ENCODE measurements at regions not wholly inside any gene's neighbourhood (a gene's known extent, or its start where the extent isn't known, plus 50 kb on each side); places are given as distances from the start of the nearest gene placed in this dataset.

DNA sequence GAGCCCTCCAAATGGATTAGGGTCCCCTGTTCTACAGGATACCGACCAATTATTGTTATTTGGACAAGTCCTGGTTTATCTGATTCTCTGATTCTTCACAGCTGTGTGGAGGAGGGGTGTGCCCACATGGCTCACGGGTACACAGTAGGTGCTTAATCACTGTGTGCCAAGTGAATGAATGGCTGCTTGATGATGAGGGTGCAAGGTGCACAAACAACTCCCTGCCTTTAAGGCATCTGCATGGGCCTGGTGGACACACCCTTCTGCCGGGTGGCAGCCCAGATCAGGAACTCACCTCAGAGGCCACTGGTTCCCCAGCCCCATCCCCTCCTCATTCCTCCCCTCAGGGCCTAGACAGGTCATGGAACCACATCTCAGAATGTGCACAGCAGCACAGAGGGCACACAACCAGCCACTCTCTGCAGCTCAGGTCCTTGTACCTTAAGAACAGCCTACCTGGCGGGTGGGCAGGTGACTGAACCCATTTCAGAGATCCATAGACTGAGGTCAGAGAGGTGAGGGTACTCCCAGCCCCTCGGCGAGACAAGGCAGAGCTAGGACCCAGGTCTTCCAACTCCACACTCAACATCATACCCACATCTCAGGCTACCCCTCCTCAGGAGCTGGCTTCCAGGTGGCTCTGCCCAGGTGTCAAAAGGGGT lies 50.3 kb downstream of the SHANK2 start:
- TF ChIP-seq, protein P1, sequence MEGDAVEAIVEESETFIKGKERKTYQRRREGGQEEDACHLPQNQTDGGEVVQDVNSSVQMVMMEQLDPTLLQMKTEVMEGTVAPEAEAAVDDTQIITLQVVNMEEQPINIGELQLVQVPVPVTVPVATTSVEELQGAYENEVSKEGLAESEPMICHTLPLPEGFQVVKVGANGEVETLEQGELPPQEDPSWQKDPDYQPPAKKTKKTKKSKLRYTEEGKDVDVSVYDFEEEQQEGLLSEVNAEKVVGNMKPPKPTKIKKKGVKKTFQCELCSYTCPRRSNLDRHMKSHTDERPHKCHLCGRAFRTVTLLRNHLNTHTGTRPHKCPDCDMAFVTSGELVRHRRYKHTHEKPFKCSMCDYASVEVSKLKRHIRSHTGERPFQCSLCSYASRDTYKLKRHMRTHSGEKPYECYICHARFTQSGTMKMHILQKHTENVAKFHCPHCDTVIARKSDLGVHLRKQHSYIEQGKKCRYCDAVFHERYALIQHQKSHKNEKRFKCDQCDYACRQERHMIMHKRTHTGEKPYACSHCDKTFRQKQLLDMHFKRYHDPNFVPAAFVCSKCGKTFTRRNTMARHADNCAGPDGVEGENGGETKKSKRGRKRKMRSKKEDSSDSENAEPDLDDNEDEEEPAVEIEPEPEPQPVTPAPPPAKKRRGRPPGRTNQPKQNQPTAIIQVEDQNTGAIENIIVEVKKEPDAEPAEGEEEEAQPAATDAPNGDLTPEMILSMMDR (IDR thresholded peaks at IDR 0.05; ENCODE audit: insufficient read depth, missing control alignments), result no peak
- FAIRE-seq (no peak), DNase-seq (ENCODE audit: insufficient read length, low spot score) (no peak)

DNA sequence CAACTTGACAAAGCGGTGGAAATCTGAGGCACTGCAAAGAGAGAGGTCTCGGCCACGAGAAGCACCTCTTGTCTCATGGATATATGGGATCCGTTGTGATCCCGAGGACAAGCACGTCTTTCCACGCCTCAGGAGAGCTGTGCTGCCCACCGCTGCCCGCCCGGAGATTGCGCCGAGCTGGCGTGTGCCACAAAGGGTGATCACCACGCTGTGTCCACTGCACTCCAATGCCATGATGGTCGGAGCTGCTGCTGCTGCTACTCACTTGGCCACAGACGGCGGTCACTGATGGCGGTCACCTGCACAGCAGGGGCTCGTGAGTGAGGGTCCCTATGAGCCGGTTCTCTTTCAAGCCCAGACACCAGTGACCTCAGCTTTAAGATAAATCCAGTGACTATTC lies 51.1 kb downstream of the SHANK2 start:
- TF ChIP-seq, protein P1 (IDR thresholded peaks at IDR 0.05; ENCODE audit: insufficient read depth, missing control alignments), result no peak
- FAIRE-seq, result no peak

DNA sequence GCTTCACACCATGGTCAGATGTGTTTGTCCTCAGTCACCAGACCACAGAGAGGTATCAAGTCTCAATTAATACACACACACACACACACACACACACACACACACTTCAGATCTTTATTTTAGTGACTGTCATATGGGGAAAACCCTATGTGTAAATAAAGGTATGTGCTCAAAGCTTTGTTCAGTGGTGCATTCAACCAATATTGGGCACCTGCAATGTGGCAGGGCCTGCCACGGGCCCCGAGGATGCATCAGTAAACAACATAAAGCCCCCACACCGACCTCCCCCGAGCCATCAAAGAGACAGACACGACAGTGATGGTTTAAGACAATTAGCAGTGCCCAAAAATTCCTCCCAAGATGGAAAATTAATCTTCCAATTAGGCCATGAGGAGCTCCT lies 51.6 kb downstream of the SHANK2 start:
- no peak for DNase-seq (ENCODE audit: insufficient read length, low spot score)
- TF ChIP-seq, protein P1 (IDR thresholded peaks at IDR 0.05; ENCODE audit: insufficient read depth, missing control alignments), result no peak
- no peak for FAIRE-seq

More for the DNA sequence above, 51.1 kb downstream of the SHANK2 start:
- DNase-seq (ENCODE audit: insufficient read length, low spot score), result no peak

DNA sequence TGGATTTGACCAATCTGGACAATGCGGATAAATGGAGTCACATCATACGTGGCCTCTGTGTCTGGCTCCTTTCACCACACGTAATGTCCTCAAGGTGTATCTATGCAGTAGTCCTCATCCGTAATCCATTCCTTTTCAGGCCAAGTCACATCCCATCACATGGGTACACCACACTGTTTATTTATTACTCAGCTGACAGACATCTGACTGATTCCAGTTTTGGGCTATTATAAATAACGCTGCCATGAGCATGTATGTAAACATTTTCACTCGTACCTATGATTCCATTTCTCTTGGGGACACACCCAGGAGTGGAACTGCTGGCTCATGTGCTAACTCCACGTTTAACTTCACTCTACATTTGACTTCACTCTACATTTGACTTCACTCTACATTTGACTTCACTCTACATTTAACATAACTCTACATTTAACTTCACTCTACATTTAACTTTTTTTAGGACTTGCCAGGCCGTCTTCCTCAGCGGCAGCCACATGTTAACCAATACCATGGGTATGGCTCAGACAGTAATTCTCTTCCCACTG lies 52.1 kb downstream of the SHANK2 start:
- DNase-seq (ENCODE audit: insufficient read length, low spot score) (no peak), FAIRE-seq (no peak)
- TF ChIP-seq, protein P1 (IDR thresholded peaks at IDR 0.05; ENCODE audit: insufficient read depth, missing control alignments), result no peak

DNA sequence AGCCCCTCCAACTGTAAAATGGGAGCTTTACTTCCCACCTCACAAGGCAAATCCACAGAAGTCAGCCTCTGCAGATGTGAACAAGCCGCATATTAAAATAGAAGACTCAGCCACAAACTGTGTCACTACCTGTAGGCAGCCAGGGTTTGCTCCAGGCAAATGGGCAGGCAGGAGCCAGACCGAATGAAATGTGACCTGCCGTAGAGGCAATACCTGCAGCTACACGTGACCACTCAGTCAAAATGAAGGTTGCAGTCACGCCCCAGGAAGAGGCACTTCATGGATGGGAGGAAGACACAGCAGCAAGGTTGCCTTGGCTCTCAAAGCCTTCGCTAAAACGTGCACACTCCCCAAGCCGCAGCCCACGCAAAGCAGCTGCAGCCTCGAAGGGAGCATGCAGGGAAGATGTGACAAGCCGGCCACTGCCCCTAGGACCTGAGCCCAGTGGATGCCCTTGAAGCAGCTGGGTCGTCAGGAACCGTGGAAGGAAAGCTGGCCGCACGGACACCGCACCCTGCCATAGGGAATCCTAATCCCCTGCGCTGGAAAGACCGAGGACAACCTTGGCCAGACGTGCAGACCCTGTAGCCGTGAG lies 53.1 kb downstream of the SHANK2 start:
- TF ChIP-seq, protein P1 (IDR thresholded peaks at IDR 0.05; ENCODE audit: insufficient read depth, missing control alignments), result no peak
- FAIRE-seq (no peak), DNase-seq (ENCODE audit: insufficient read length, low spot score) (no peak)

DNA sequence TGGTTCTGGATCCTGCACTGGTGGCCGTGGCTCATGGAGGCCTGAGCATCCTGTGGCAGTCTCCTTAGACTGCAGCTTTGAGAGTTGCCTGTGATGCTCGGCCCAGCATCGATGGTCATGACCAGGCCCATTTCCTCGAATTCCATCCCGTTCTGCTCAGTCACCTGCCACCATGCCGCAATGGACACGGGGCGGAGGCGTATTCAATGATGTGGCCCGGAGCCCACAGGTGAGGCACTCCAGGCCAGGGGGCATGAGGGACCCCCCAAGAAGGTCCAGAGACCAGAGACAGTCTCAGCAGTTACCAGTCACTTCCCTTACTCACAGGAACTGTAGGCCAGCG lies 53.6 kb downstream of the SHANK2 start:
- DNase-seq (ENCODE audit: insufficient read length, low spot score) (no peak), FAIRE-seq (no peak)
- TF ChIP-seq, protein P1 (IDR thresholded peaks at IDR 0.05; ENCODE audit: insufficient read depth, missing control alignments), result no peak

All from D721Med (cell line).